Keratinocyte (primary cell): ENCODE measurements at regions not wholly inside any gene's neighbourhood (a gene's known extent, or its start where the extent isn't known, plus 50 kb on each side); places are given as distances from the start of the nearest gene placed in this dataset.

Source experiments
- DNase-seq: peaks from one replicate; pipeline ENCODE4 v3.0.0-alpha.2; 2011; ENCODE audit warnings: low read depth, missing footprints, low spot score
- FAIRE-seq: peaks from 2 replicates; lab custom pipeline; 2011; peaks lifted over from hg19 to GRCh38; lab: Jason Lieb, UNC
- H2AFZ ChIP-seq: 2 replicates; pipeline ENCODE4 v1.6.0; 2012; ENCODE audit warnings: low read length, control low read depth, inconsistent platforms; ENCODE audit not compliant: control insufficient read depth
- H3K27ac ChIP-seq: 2 replicates; pipeline ENCODE4 v1.5.1; 2011; ENCODE audit warnings: low read length; ENCODE audit not compliant: control insufficient read depth, insufficient read depth
- H3K27me3 ChIP-seq: 3 replicates; pipeline ENCODE4 v1.6.0; 2011; ENCODE audit warnings: low read length; ENCODE audit not compliant: control insufficient read depth, insufficient read depth; ENCODE audit errors: extremely low read depth
- H3K36me3 ChIP-seq, 2 experiments: 2 replicates in 1 of 2; 3 replicates in 1 of 2; pipeline ENCODE4 v1.5.1; 2011; ENCODE audit warnings: low read length in 2 of 2, mild to moderate bottlenecking in 1 of 2; ENCODE audit not compliant: control insufficient read depth in 2 of 2, insufficient read depth in 2 of 2; ENCODE audit errors: extremely low read depth in 1 of 2
- H3K4me1 ChIP-seq: 3 replicates; pipeline ENCODE4 v1.5.1; 2011; ENCODE audit warnings: low read length; ENCODE audit not compliant: control insufficient read depth, insufficient read depth; ENCODE audit errors: extremely low read depth
- H3K4me2 ChIP-seq: 3 replicates; pipeline ENCODE4 v1.6.0; 2011; ENCODE audit warnings: low read depth, low read length; ENCODE audit not compliant: control insufficient read depth, insufficient read depth; ENCODE audit errors: extremely low read depth
- H3K4me3 ChIP-seq, 3 experiments: fragments of 200-600 bp in 1 of 3; sonication (generic) in 1 of 3; 2 replicates in 2 of 3; 3 replicates in 1 of 3; pipeline ENCODE4 v1.5.1; 2011 to 2016; ENCODE audit warnings: low read length in 3 of 3, mild to moderate bottlenecking in 3 of 3, control low read depth in 2 of 3, inconsistent platforms in 1 of 3, low read depth in 1 of 3, mixed read lengths in 1 of 3, mixed run types in 1 of 3, moderate library complexity in 1 of 3; ENCODE audit not compliant: control insufficient read depth in 2 of 3, insufficient read depth in 2 of 3; ENCODE audit errors: extremely low read depth in 1 of 3
- H3K79me2 ChIP-seq: 2 replicates; pipeline ENCODE4 v1.6.0; 2012; ENCODE audit warnings: low read length; ENCODE audit not compliant: control insufficient read depth, insufficient read depth
- H3K9ac ChIP-seq: 3 replicates; pipeline ENCODE4 v1.6.0; 2011; ENCODE audit warnings: low read length; ENCODE audit not compliant: control insufficient read depth, insufficient read depth; ENCODE audit errors: extremely low read depth
- H3K9me1 ChIP-seq: 3 replicates; pipeline ENCODE4 v1.6.0; 2011; ENCODE audit warnings: low read length; ENCODE audit not compliant: control insufficient read depth, insufficient read depth; ENCODE audit errors: extremely low read depth
- H3K9me3 ChIP-seq: 2 replicates; pipeline ENCODE4 v1.5.1; 2012; ENCODE audit warnings: low read depth, low read length; ENCODE audit not compliant: control insufficient read depth
- H4K20me1 ChIP-seq: 3 replicates; pipeline ENCODE4 v1.6.0; 2011; ENCODE audit warnings: low read length; ENCODE audit not compliant: control insufficient read depth, insufficient read depth; ENCODE audit errors: extremely low read depth
- EZH2 ChIP-seq: IDR thresholded peaks from one replicate; pipeline ENCODE4 v1.6.1; 2012; ENCODE audit warnings: inconsistent platforms, mild to moderate bottlenecking, low read length, moderate library complexity
- dilution Hi-C: fragments of 300-500 bp; cut with MboI; formaldehyde crosslinking; loops from one replicate; pipeline ENCODE4 v1.7.0; 2020; ENCODE audit warnings: low sequenced_read_pairs; ENCODE audit not compliant: extremely low pct_ligation_motif_present
- TF ChIP-seq, protein P1 (sequence below), 3 experiments: IDR thresholded peaks in 1 of 3; conservative IDR thresholded peaks in 1 of 3; optimal IDR thresholded peaks in 1 of 3; 2 replicates in 2 of 3; 3 replicates in 1 of 3; pipeline versions ENCODE3 to v1.5.1; 2011; ENCODE audit warnings: low read length in 3 of 3, mild to moderate bottlenecking in 3 of 3, moderate library complexity in 2 of 3, control low read depth in 1 of 3, inconsistent platforms in 1 of 3; ENCODE audit not compliant: insufficient read depth in 2 of 3; ENCODE audit errors: extremely low read depth in 1 of 3

DNA sequence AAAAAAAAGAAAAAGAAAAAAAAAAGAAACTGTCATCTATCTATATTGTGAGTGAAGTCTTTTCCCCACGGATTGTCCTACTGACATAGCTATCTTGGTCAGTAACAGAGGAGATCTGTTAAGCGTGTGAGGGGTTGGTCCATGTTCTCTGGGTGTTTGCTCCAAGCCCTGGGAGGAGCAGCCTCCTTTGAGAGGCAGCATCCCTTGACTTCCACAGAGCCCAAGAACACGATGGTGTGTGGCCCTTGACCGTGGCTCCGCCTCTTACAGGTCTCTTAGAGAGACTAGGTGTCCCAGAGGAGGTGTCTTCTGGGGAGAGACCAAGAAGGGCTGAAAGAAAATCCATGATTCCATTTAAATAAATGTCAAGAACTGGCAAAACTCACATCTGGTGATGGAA is 60.1 kb upstream of the GTSF1L start:
- Histone ChIP-seq H3K4me3 (no peak overlapping the region), H3K4me1 (peaks cover 11% of the 10 kb centered on the region), H3K9me3 (peaks cover 2% of the 10 kb centered on the region), H3K4me2 (no peak overlapping the region), H3K36me3 (no peaks in the 10 kb centered on the region), H3K79me2 (no peaks in the 10 kb centered on the region), H4K20me1 (no peaks in the 10 kb centered on the region), H3K27ac (no peak overlapping the region), H3K9ac (no peak overlapping the region), H3K27me3 (no peaks in the 10 kb centered on the region), H2AFZ (no peak overlapping the region), H3K9me1 (no peaks in the 10 kb centered on the region)
- no peak for TF ChIP-seq EZH2
- TF ChIP-seq, protein P1, sequence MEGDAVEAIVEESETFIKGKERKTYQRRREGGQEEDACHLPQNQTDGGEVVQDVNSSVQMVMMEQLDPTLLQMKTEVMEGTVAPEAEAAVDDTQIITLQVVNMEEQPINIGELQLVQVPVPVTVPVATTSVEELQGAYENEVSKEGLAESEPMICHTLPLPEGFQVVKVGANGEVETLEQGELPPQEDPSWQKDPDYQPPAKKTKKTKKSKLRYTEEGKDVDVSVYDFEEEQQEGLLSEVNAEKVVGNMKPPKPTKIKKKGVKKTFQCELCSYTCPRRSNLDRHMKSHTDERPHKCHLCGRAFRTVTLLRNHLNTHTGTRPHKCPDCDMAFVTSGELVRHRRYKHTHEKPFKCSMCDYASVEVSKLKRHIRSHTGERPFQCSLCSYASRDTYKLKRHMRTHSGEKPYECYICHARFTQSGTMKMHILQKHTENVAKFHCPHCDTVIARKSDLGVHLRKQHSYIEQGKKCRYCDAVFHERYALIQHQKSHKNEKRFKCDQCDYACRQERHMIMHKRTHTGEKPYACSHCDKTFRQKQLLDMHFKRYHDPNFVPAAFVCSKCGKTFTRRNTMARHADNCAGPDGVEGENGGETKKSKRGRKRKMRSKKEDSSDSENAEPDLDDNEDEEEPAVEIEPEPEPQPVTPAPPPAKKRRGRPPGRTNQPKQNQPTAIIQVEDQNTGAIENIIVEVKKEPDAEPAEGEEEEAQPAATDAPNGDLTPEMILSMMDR (optimal IDR thresholded peaks at IDR 0.05 in 1 of 3, IDR thresholded peaks at IDR 0.05 in 1 of 3, conservative IDR thresholded peaks at IDR 0.05 in 1 of 3; ENCODE audit: extremely low read depth in 1 of 3, insufficient read depth in 2 of 3, low read length in 3 of 3) = no peak
- no peak for FAIRE-seq
- dilution Hi-C loops = no loop called here
- no peak for DNase-seq

DNA sequence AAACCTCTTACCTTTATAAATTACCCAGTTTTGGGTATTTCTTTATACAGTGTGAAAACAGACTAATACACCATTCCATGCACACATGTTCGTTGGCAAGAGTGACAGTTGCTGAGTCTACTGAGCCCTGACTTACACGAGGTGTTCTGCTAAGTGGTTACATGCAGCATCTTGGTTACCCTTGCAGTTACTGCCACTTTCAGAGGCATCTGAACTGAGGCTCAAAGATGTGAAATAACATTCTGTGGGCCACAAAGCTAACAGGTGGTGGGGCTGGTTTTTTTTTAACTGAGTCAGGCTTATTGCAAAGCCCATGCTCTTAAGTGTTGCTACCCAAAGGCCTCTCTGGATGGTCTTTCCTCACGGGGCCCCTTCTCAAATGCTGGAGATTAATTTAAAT is 54.4 kb upstream of the GTSF1L start:
- Histone ChIP-seq H3K9ac (no peak overlapping the region), H2AFZ (no peak overlapping the region), H3K4me2 (no peak overlapping the region), H3K27ac (peak overlapping the region; percentile 36), H3K4me3 (no peak overlapping the region), H3K9me1 (no peaks in the 10 kb centered on the region), H3K36me3 (no peaks in the 10 kb centered on the region), H3K79me2 (no peaks in the 10 kb centered on the region), H3K9me3 (peaks cover 5% of the 10 kb centered on the region), H3K27me3 (no peaks in the 10 kb centered on the region), H4K20me1 (no peaks in the 10 kb centered on the region), H3K4me1 (peaks cover 16% of the 10 kb centered on the region)
- TF ChIP-seq, protein P1 (optimal IDR thresholded peaks at IDR 0.05 in 1 of 3, IDR thresholded peaks at IDR 0.05 in 1 of 3, conservative IDR thresholded peaks at IDR 0.05 in 1 of 3; ENCODE audit: extremely low read depth in 1 of 3, insufficient read depth in 2 of 3, low read length in 3 of 3) = no peak
- no peak for TF ChIP-seq EZH2
- no peak for FAIRE-seq
- dilution Hi-C loops = no loop called here
- DNase-seq = no peak
